ENCODE measurements at regions not wholly inside any gene's neighbourhood (a gene's known extent, or its start where the extent isn't known, plus 50 kb on each side); places are given as distances from the start of the nearest gene placed in this dataset.

DNA sequence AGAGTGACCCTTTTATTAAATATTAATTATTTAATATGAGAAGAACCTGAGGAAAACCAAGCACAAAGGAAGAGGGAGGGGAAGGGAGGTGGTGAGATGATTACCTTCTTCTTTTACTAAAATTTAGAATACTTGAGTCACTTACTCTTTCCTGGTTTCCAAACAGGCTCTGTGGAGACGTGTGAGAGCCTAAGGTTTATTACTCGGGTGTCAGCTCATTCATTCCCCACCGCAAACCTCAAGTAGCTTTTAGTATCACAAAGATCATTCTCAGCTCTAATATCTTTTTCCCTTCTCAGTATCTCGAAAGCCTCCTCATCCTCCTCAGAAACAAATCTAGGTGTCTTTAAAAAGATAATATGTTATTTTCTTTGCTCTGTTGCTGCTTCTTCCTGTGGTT lies 497.2 kb upstream of the JARID2 start:
- Histone ChIP-seq H2AFZ (ENCODE audit: low read length) (no peak overlapping the region), H2AK5ac (ENCODE audit: insufficient read length, low read length) (no peak overlapping the region), H3K4ac (ENCODE audit: low read depth, low read length) (no peak overlapping the region), H2BK120ac (ENCODE audit: low read depth, low read length, poor library complexity, severe bottlenecking) (no peak overlapping the region), H3K23ac (ENCODE audit: insufficient read length, low read depth, low read length) (no peak overlapping the region), H2BK15ac (ENCODE audit: low read depth, low read length) (no peak overlapping the region), H3K14ac (ENCODE audit: insufficient read depth, low read length) (no peak overlapping the region), H4K20me1 (ENCODE audit: control insufficient read depth, insufficient read depth, insufficient read length) (no peaks in the 10 kb centered on the region), H3K23me2 (ENCODE audit: insufficient read length, low read depth, low read length, poor library complexity, severe bottlenecking) (no peaks in the 10 kb centered on the region), H3K9ac (ENCODE audit: extremely low read depth, insufficient read length, low read length) (no peak overlapping the region), H3K79me2 (ENCODE audit: insufficient read depth, low read length) (no peaks in the 10 kb centered on the region), H3K9me3 (ENCODE audit: control insufficient read depth, low read depth, low read length) (no peaks in the 10 kb centered on the region), H4K91ac (ENCODE audit: insufficient read length, low read depth, low read length) (no peak overlapping the region), H2BK20ac (ENCODE audit: low read depth, low read length, poor library complexity, severe bottlenecking) (no peak overlapping the region), H2BK12ac (ENCODE audit: insufficient read length, low read depth, low read length) (no peak overlapping the region), H3K18ac (ENCODE audit: insufficient read length, low read depth, low read length) (no peak overlapping the region), H4K8ac (replicated peaks; ENCODE audit: insufficient read length, low read depth, low read length) (no peak overlapping the region), H3K27ac (ENCODE audit: insufficient read length, low read depth, low read length) (no peak overlapping the region), H3K27me3 (ENCODE audit: insufficient read depth, low read length) (no peaks in the 10 kb centered on the region), H3K79me1 (ENCODE audit: insufficient read depth, low read depth, low read length, poor library complexity, severe bottlenecking) (no peaks in the 10 kb centered on the region), H3K56ac (ENCODE audit: insufficient read length, low read depth, low read length) (no peak overlapping the region), H3K4me2 (ENCODE audit: insufficient read depth, insufficient read length, low read length) (no peak overlapping the region), H2BK5ac (ENCODE audit: insufficient read length, low read length) (no peak overlapping the region), H3K4me1 (ENCODE audit: insufficient read depth, low read length) (no peaks in the 10 kb centered on the region), H4K5ac (ENCODE audit: insufficient read length, low read depth, low read length) (no peak overlapping the region), H3T11ph (ENCODE audit: low read length) (no peak overlapping the region)
- peaks cover 0 to 5% (median 0%) of the 10 kb centered on the region in 3 experiments; a peak in 3 of 7 replicates for H3K36me3 Mint-ChIP-seq (ENCODE audit: insufficient read depth in 1 of 3, low read depth in 3 of 3)
- DNase-seq = no peak
- no CpG with 5 or more reads among the region's 4 CpGs for WGBS (ENCODE audit: extremely low coverage, insufficient read length, low lambda C conversion rate)
- H3K4me1 Mint-ChIP-seq = peaks cover 2 to 5% of the 10 kb centered on the region in 2 experiments; a peak in 2 of 4 replicates
- TF ChIP-seq, protein P1, sequence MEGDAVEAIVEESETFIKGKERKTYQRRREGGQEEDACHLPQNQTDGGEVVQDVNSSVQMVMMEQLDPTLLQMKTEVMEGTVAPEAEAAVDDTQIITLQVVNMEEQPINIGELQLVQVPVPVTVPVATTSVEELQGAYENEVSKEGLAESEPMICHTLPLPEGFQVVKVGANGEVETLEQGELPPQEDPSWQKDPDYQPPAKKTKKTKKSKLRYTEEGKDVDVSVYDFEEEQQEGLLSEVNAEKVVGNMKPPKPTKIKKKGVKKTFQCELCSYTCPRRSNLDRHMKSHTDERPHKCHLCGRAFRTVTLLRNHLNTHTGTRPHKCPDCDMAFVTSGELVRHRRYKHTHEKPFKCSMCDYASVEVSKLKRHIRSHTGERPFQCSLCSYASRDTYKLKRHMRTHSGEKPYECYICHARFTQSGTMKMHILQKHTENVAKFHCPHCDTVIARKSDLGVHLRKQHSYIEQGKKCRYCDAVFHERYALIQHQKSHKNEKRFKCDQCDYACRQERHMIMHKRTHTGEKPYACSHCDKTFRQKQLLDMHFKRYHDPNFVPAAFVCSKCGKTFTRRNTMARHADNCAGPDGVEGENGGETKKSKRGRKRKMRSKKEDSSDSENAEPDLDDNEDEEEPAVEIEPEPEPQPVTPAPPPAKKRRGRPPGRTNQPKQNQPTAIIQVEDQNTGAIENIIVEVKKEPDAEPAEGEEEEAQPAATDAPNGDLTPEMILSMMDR (conservative IDR thresholded peaks at IDR 0.05) = no peak
- H3K27me3 Mint-ChIP-seq (ENCODE audit: low read depth) = no peaks in the 10 kb centered on the region
- no peak overlapping the region for H3K4me3 Mint-ChIP-seq
- no peaks in the 10 kb centered on the region for H3K9me3 Mint-ChIP-seq
- no peak overlapping the region for H3K27ac Mint-ChIP-seq
